GM12864 (cell line): ENCODE measurements at regions not wholly inside any gene's neighbourhood (a gene's known extent, or its start where the extent isn't known, plus 50 kb on each side); places are given as distances from the start of the nearest gene placed in this dataset.

Source experiments
- DNase-seq: peaks from one replicate; pipeline ENCODE4 v3.0.0-alpha.2; 2011; ENCODE audit warnings: low read depth
- H3K4me3 ChIP-seq: 2 replicates; pipeline ENCODE4 v1.5.1; 2011; ENCODE audit warnings: mild to moderate bottlenecking, low read depth, low read length, control low read depth
- CTCF ChIP-seq: IDR thresholded peaks from 2 replicates; pipeline ENCODE4 v1.5.1; 2011; ENCODE audit warnings: low read depth, mild to moderate bottlenecking, moderate library complexity, low read length, control low read depth, inconsistent platforms; ENCODE audit errors: missing control alignments

- no peak for DNase-seq
- H3K4me3 ChIP-seq, result no peak overlapping the region
- no peak for TF ChIP-seq CTCF
Observed at GRCh38 chr5:125399885-125400284, 653.4 kb upstream of the ZNF608 start.

- no peak for TF ChIP-seq CTCF
- no peak overlapping the region for H3K4me3 ChIP-seq
- no peak for DNase-seq
Observed at GRCh38 chr5:125401724-125402622, 655.5 kb upstream of the ZNF608 start.

GRCh38 chr5:125402787-125403186 lies 656.3 kb upstream of the ZNF608 start:
- TF ChIP-seq CTCF, result no peak
- no peak for DNase-seq
- H3K4me3 ChIP-seq, result no peak overlapping the region

GRCh38 chr5:125404056-125404455 lies 657.6 kb upstream of the ZNF608 start:
- H3K4me3 ChIP-seq, result no peak overlapping the region
- no peak for DNase-seq
- TF ChIP-seq CTCF, result no peak

GRCh38 chr5:125408448-125409233 lies 662.2 kb upstream of the ZNF608 start:
- H3K4me3 ChIP-seq, result no peak overlapping the region
- DNase-seq, result no peak
- TF ChIP-seq CTCF, result no peak

GRCh38 chr5:125409234-125409860 lies 662.9 kb upstream of the ZNF608 start:
- DNase-seq, result no peak
- no peak overlapping the region for H3K4me3 ChIP-seq
- TF ChIP-seq CTCF, result no peak
